Motor neuron (in vitro differentiated cells): ENCODE measurements at regions not wholly inside any gene's neighbourhood (a gene's known extent, or its start where the extent isn't known, plus 50 kb on each side); places are given as distances from the start of the nearest gene placed in this dataset.

Experiments used
- ATAC-seq, 8 experiments: fragments of 200-7000 bp; cut with Tn5 transposase; replicated peaks in 6 of 8; 2 replicates each; pipeline ENCODE4 v1.8.0; 2021; ENCODE audit warnings: mild to moderate bottlenecking in 8 of 8, moderate library complexity in 8 of 8
- H3K27ac ChIP-seq, 2 donors: fragments of 250-450 bp; sonication (Bioruptor Pico); 2 replicates each; pipeline ENCODE4 v1.9.0; 2021; ENCODE audit warnings: antibody characterized with exemption in 2 of 2, mild to moderate bottlenecking in 2 of 2, moderate library complexity in 1 of 2
- H3K4me1 ChIP-seq, 2 donors: fragments of 250-450 bp; sonication (Bioruptor Pico); replicated peaks in 1 of 2; 2 replicates each; pipeline ENCODE4 v1.6.1; 2021; ENCODE audit warnings: antibody characterized with exemption in 2 of 2, mild to moderate bottlenecking in 2 of 2, moderate library complexity in 1 of 2
- H3K4me3 ChIP-seq, 5 donors: fragments of 250-450 bp; sonication (Bioruptor Pico); 2 replicates each; pipeline ENCODE4 v1.9.0; 2021; ENCODE audit warnings: antibody characterized with exemption in 5 of 5, mild to moderate bottlenecking in 5 of 5, moderate library complexity in 4 of 5
- WGBS, 10 experiments: fragments of 450-650 bp; shearing (Covaris generic); methylation state at CpG; one replicate each; pipeline ENCODE4 v1.0.0; 2022; 5-methylcytosine and 5-hydroxymethylcytosine counted together
- in situ Hi-C, 9 experiments: fragments of 400-800 bp; cut with MboI; loops; one replicate each; pipeline ENCODE4 v1.15.0; 2021; ENCODE audit warnings: low sequenced_read_pairs in 9 of 9, low pct_unique_long_range_greater_than_20kb in 2 of 9; ENCODE audit not compliant: unreplicated experiment in 9 of 9

DNA sequence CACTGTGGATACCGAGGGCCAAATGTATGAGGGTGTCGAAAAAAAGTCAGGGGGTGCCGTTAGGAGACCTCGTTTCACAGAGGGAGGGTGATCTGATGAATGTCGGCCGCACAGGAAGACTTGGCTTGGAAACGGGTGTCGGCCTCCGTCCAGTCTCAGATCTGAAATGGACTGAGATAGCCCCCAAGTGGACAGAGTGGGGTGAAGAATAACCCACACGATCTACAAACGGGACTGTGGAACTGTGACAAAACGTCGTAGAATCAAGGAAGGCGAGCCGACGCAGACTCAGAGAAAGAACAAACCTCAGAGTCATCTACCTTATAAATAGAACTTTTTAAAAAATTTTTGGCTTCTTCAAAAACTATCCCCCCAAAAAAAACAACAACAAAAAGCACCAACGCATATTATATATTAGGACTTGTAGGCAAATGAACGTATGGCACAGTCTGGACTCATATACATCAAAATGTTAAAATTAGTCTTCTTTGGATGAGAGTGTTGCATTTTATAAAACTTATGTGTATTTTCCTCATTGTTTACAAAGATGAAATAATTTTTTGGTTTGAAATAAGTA, 63.8 kb upstream of the IRF2 start:
- Histone ChIP-seq H3K27ac (peak overlapping the region; percentile 84 to 89), H3K4me1 (peaks cover 7 to 12% of the 10 kb centered on the region in 2 donors), H3K4me3 (peak overlapping the region; percentile 58 to 74 (median 64))
- peak; percentile 78 to 89 (median 87) for ATAC-seq
- WGBS, 10 experiments = 0 to 83% (median 14%) methylated on average over 1 to 18 of the region's 18 CpGs
- in situ Hi-C loops = loop anchor here in 7 of 9 experiments (10.0 to 25.0 kb wide), 3 partner anchors 63 to 276 kb away; partner anchors contain the start of gene IRF2 (in 1 of the 7)

- Histone ChIP-seq H3K4me3 (peak overlapping the region; percentile 58 to 74 (median 64)), H3K4me1 (peaks cover 7 to 12% of the 10 kb centered on the region in 2 donors), H3K27ac (peak overlapping the region; percentile 84 to 89)
- whole genome bisulfite sequencing, 10 experiments = 0 to 4% (median 0%) methylated on average over 1 to 21 of the region's 29 CpGs; no CpG with 5 or more reads in 1 of the 10 experiments
- in situ Hi-C loops = loop anchor here in 7 of 9 experiments (10.0 to 25.0 kb wide), 3 partner anchors 63 to 275 kb away; partner anchors contain the start of gene IRF2 (in 1 of the 7)
- peak; percentile 73 to 97 (median 94) for ATAC-seq
Observed at GRCh38 chr4:184537269-184538022, 63.1 kb upstream of the IRF2 start.

GRCh38 chr4:184536881-184537248, 62.5 kb upstream of the IRF2 start:
- in situ Hi-C loops = loop anchor here in 7 of 9 experiments (10.0 to 25.0 kb wide), 3 partner anchors 62 to 275 kb away; partner anchors contain the start of gene IRF2 (in 1 of the 7)
- no peak for ATAC-seq
- peaks cover 7 to 12% of the 10 kb centered on the region in 2 donors for H3K4me1 ChIP-seq
- peak overlapping the region; percentile 58 to 74 (median 64) for H3K4me3 ChIP-seq
- WGBS, 10 experiments = 0 to 33% (median 5%) methylated on average over 1 to 5 of the region's 5 CpGs
- H3K27ac ChIP-seq = peak overlapping the region in 1 of 2 donors; percentile 21

DNA sequence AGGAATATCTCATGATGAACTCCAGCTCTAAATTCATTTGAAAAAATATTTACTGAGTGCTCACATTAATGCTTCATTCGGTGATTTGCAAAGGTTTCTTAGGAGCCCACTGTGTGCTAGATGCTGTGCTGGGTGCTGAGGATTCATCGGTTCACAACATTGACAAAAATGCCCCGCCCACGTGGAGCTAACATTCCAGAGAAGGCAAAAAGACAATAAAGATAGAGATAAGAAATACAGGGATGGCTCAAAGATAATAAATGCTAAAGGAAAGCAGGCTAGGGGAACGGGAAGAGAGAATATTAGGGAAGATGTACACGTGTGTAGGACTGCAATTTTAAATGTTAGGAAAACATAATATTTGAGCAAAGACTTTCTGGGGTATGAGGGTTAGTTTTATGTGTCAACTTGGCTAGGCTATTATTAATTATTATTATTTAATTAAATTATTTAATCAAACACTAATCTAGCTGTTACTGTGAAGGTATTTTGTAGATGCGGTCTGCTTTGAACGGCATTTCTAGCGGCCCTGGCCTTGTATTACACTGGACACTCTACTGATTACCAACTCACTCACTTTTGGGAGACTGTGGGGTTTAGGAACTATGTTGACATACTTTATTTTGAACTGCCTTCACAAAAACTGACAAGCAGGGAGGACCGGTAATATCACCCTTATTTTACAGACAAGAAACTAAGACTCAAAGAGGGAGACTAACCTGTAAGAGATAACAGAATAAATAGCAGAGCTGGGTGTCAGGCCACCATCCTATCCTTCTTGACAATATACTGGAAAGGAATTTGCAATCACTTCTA, 61.9 kb upstream of the IRF2 start:
- in situ Hi-C loops = loop anchor here in 7 of 9 experiments (10.0 to 25.0 kb wide), 3 partner anchors 61 to 274 kb away; partner anchors contain the start of gene IRF2 (in 1 of the 7)
- Histone ChIP-seq H3K4me1 (peaks cover 7 to 12% of the 10 kb centered on the region in 2 donors), H3K27ac (no peak overlapping the region), H3K4me3 (peak overlapping the region; percentile 58 to 74 (median 64))
- WGBS, 10 experiments = 58 to 86% (median 82%) methylated on average over 2 to 10 of the region's 10 CpGs; no CpG with 5 or more reads in 1 of the 10 experiments
- ATAC-seq = no peak

GRCh38 chr4:184534511-184535391, 60.4 kb upstream of the IRF2 start:
- WGBS, 10 experiments = 66 to 100% (median 100%) methylated on average over 1 to 5 of the region's 5 CpGs; no CpG with 5 or more reads in 1 of the 10 experiments
- in situ Hi-C loops = loop anchor here in 7 of 9 experiments (10.0 to 25.0 kb wide), 3 partner anchors 60 to 272 kb away; partner anchors contain the start of gene IRF2 (in 1 of the 7)
- H3K4me1 ChIP-seq = peaks cover 7 to 12% of the 10 kb centered on the region in 2 donors
- no peak overlapping the region for H3K4me3 ChIP-seq
- ATAC-seq = peak in 2 of 8 experiments; percentile 11 to 12
- H3K27ac ChIP-seq = no peak overlapping the region

GRCh38 chr4:184533908-184534307, 59.6 kb upstream of the IRF2 start:
- ATAC-seq = no peak
- in situ Hi-C loops = loop anchor here in 7 of 9 experiments (10.0 to 25.0 kb wide), 3 partner anchors 59 to 272 kb away; partner anchors contain the start of gene IRF2 (in 1 of the 7)
- Histone ChIP-seq H3K4me3 (no peak overlapping the region), H3K4me1 (peaks cover 7 to 12% of the 10 kb centered on the region in 2 donors), H3K27ac (no peak overlapping the region)

GRCh38 chr4:184531008-184531407, 56.7 kb upstream of the IRF2 start:
- no peak overlapping the region for H3K27ac ChIP-seq
- H3K4me3 ChIP-seq = no peak overlapping the region
- 0 to 100% (median 78%) methylated on average over 1 to 2 of the region's 2 CpGs for WGBS, 10 experiments
- peaks cover under 1 to 4% of the 10 kb centered on the region in 2 donors for H3K4me1 ChIP-seq
- peak in 3 of 8 experiments; percentile 69 to 91 (median 72) for ATAC-seq
- in situ Hi-C loops = loop anchor here in 7 of 9 experiments (10.0 to 25.0 kb wide), 3 partner anchors 56 to 269 kb away; partner anchors contain the start of gene IRF2 (in 1 of the 7)

DNA sequence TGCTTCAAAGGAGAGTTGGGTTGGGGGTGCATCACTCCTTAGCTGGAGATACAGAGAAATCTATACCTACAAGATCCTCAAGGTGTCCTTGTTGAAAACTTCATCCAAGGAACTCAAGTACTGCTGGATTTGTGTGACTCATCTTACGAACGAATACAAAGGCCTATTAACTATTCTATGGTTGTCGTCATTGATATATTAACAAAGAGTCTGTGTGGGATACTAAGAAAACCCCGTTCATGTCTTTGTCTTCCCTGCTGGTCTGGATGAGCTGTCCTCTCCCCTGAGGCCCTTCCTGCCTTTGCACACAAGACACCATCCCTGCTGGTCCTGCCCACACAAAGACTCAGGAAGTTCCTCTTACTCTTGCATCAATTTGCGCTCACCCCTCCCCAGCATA, 54.9 kb upstream of the IRF2 start:
- Histone ChIP-seq H3K4me3 (no peak overlapping the region), H3K4me1 (peaks cover 0 to under 1% of the 10 kb centered on the region in 2 donors), H3K27ac (no peak overlapping the region)
- 43 to 81% (median 54%) methylated on average over 3 to 5 of the region's 5 CpGs; no CpG with 5 or more reads in 2 of the 10 experiments for WGBS, 10 experiments
- in situ Hi-C loops = loop anchor here in 7 of 9 experiments (25.0 kb wide), 2 partner anchors 242 to 267 kb away; no protein-coding TSS in a partner anchor
- ATAC-seq = peak in 6 of 8 experiments; percentile 18 to 71 (median 48)

DNA sequence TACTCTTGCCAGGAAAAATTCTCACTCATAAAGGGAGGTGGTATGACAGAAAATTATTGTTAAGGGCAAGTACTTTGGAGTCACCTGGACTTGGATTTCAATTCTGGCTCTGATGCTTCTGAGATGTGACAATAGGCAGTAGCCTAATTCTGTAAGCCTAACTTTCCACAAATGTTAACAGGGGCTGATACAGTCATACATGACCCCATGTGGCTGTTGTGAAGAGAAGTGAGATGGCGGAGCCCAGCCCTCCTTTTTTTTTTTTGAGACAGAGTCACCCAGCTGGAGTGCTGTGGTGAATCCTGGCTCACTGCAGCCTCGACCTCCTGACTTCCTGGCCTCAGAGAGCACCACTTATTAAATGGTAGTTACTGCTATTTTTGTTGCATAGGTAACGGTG, 54.4 kb upstream of the IRF2 start:
- Histone ChIP-seq H3K4me1 (no peaks in the 10 kb centered on the region), H3K27ac (no peak overlapping the region), H3K4me3 (no peak overlapping the region)
- no peak for ATAC-seq
- 50 to 100% (median 78%) methylated on average over 1 to 3 of the region's 3 CpGs; no CpG with 5 or more reads in 3 of the 10 experiments for whole genome bisulfite sequencing, 10 experiments
- in situ Hi-C loops = loop anchor here in 7 of 9 experiments (25.0 kb wide), 2 partner anchors 241 to 266 kb away; no protein-coding TSS in a partner anchor

DNA sequence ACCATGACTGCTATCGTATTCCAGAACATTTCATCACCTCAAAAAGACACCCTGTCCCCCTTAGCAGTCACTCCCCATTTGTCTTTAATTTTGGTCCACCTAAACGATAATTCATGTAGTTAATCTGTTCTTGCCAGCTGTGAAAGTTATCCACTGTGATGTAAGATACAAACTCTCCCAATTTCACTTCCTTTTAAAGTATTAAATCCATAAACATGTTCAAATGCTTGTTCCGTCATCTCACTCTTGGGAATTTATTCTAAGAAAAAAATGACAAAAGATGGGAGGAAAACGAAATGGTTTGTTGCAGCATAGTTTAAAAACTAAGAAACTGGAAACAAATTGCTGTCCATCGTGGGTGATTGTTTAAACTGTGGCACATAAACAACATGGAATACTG, 53.7 kb upstream of the IRF2 start:
- no peak overlapping the region for H3K27ac ChIP-seq
- no peak for ATAC-seq
- in situ Hi-C loops = loop anchor here in 7 of 9 experiments (25.0 kb wide), 2 partner anchors 241 to 266 kb away; no protein-coding TSS in a partner anchor
- 17 to 100% (median 90%) methylated on average over 3 to 5 of the region's 5 CpGs for WGBS, 10 experiments
- no peak overlapping the region for H3K4me3 ChIP-seq
- no peaks in the 10 kb centered on the region for H3K4me1 ChIP-seq

DNA sequence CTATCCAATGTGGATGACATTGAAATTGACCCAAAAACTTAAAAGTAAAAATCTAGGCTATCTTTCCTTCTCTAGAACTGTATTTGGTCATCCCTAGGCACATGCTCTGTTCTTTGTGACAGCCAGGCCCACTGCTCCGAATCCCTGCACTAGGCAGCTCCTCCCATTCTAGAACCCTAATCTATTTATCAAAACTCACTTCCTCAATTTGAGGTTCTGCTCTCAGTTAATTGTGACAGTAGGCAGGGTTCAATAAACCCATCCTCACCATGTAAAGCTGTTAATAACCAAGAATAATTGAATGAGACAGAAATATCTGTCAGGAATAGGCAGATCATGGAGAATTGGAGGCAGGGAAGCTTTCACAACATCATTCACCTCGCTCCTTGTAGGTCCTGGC, 51.9 kb upstream of the IRF2 start:
- in situ Hi-C loops = loop anchor here in 7 of 9 experiments (25.0 kb wide), 2 partner anchors 239 to 264 kb away; no protein-coding TSS in a partner anchor
- Histone ChIP-seq H3K4me3 (no peak overlapping the region), H3K4me1 (no peaks in the 10 kb centered on the region), H3K27ac (no peak overlapping the region)
- 54 to 100% (median 88%) methylated on average over 1 to 2 of the region's 2 CpGs; no CpG with 5 or more reads in 2 of the 10 experiments for WGBS, 10 experiments
- no peak for ATAC-seq
